Erythroblast (primary cell): ENCODE measurements at regions not wholly inside any gene's neighbourhood (a gene's known extent, or its start where the extent isn't known, plus 50 kb on each side); places are given as distances from the start of the nearest gene placed in this dataset.

Experiments
- GATA1 ChIP-seq: IDR thresholded peaks from 2 replicates; pipeline ENCODE4 v1.6.1; 2011; ENCODE audit warnings: low read depth, mild to moderate bottlenecking, control low read depth, low read length, moderate library complexity
- POLR2A ChIP-seq: IDR thresholded peaks from 2 replicates; pipeline ENCODE4 v1.6.1; 2011; ENCODE audit warnings: mild to moderate bottlenecking, low read length

DNA sequence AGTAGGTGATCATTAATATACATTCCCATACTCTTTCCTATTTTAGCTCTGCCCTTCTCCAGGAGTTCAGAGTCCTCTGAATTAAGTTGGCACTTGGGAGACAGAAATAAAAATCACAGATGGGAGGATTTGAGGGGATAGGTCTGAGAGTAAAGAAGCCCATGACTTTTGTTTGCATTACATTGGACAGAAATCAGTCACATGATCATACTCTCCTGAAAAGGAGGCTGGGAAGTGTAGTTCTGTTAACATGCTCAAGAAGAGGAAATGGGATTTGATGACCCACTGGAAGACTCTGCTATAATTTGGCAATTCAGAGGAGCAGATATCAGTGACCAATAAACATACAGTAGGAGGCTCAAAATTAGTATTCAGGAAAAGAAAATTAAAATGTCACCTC, 674.9 kb upstream of the C16orf82 start:
- no peak for TF ChIP-seq POLR2A
- TF ChIP-seq GATA1: no peak
